ENCODE measurements at regions not wholly inside any gene's neighbourhood (a gene's known extent, or its start where the extent isn't known, plus 50 kb on each side); places are given as distances from the start of the nearest gene placed in this dataset.

- Histone ChIP-seq H3K9me1 (ENCODE audit: insufficient read depth, low read length) (no peaks in the 10 kb centered on the region), H3K79me1 (ENCODE audit: low read depth in 1 of 2, low read length in 2 of 2) (no peaks in the 10 kb centered on the region), H3K56ac (ENCODE audit: extremely low read depth, insufficient read depth, low read length) (no peak overlapping the region), H3K14ac (replicated peaks; ENCODE audit: low read depth, low read length) (no peak overlapping the region), H3K4ac (ENCODE audit: low read depth, low read length) (no peak overlapping the region), H4K5ac (ENCODE audit: low read depth, low read length) (no peak overlapping the region), H3K36me3 (ENCODE audit: control insufficient read depth, insufficient read depth, low read length) (no peaks in the 10 kb centered on the region), H2BK20ac (ENCODE audit: low read depth, low read length) (no peak overlapping the region), H2AFZ (replicated peaks; ENCODE audit: low read length, poor library complexity) (no peak overlapping the region), H3K23ac (ENCODE audit: low read depth, low read length) (no peak overlapping the region), H2AK5ac (ENCODE audit: low read depth, low read length) (no peak overlapping the region), H3K9ac (ENCODE audit: low read depth, low read length) (no peak overlapping the region), H3K18ac (ENCODE audit: low read depth, low read length) (no peak overlapping the region), H2BK5ac (ENCODE audit: low read depth, low read length, poor library complexity, severe bottlenecking) (no peak overlapping the region), H4K91ac (ENCODE audit: insufficient read depth, low read depth, low read length) (no peak overlapping the region), H3K9me3 (ENCODE audit: control insufficient read depth, insufficient read depth, low read length) (peaks cover 4% of the 10 kb centered on the region), H2BK15ac (ENCODE audit: low read depth, low read length) (no peak overlapping the region), H4K20me1 (ENCODE audit: insufficient read depth, low read length) (no peaks in the 10 kb centered on the region), H3K27me3 (ENCODE audit: control insufficient read depth, insufficient read depth, low read length) (no peaks in the 10 kb centered on the region), H3K4me1 (ENCODE audit: control insufficient read depth, insufficient read depth, low read length) (no peaks in the 10 kb centered on the region), H2BK120ac (ENCODE audit: low read depth, low read length) (no peak overlapping the region), H3K27ac (ENCODE audit: insufficient read depth, low read length) (no peak overlapping the region), H2AK9ac (replicated peaks; ENCODE audit: low read depth, low read length, poor library complexity) (no peak overlapping the region), H3K4me2 (ENCODE audit: low read depth, low read length) (no peak overlapping the region), H3K4me3 (ENCODE audit: insufficient read depth, low read depth, low read length) (no peak overlapping the region), H4K8ac (ENCODE audit: low read depth in 2 of 2, low read length in 2 of 2) (no peak overlapping the region)
- WGBS, 2 experiments (ENCODE audit: extremely low coverage in 2 of 2, insufficient read length in 1 of 2), result no CpG with 5 or more reads among the region's 1 CpG
- in situ Hi-C loops (cut with MboI; ENCODE audit: low sequenced_read_pairs) (no loop called here), dilution Hi-C loops (cut with HindIII; ENCODE audit: low sequenced_read_pairs, unreplicated experiment) (no loop called here), intact Hi-C loops (cut with micrococcal nuclease) (no loop called here)
- ChIA-PET CTCF (interaction anchor here (0.7 to 1.1 kb wide), 2 partner anchors 11 to 592 kb away, joined by 3 read pairs; no protein-coding TSS in a partner anchor), POLR2A (ENCODE audit: unreplicated experiment) (no interaction called here)
- ATAC-seq (ENCODE audit: low read depth), result no peak
- no peak for DNase-seq
- TF ChIP-seq MAFK (IDR thresholded peaks at IDR 0.05; ENCODE audit: low read depth, low read length) (no peak), NFE2L2 (IDR thresholded peaks at IDR 0.05; ENCODE audit: low read depth, low read length) (no peak), MXI1 (IDR thresholded peaks at IDR 0.05; ENCODE audit: borderline replicate concordance, low read depth, low read length) (no peak), RFX5 (IDR thresholded peaks at IDR 0.05; ENCODE audit: low read depth, low read length) (no peak), POLR2A (IDR thresholded peaks at IDR 0.05; ENCODE audit: low read depth, low read length) (no peak), FOS (IDR thresholded peaks at IDR 0.05; ENCODE audit: low read depth, low read length) (no peak), BHLHE40 (IDR thresholded peaks at IDR 0.05; ENCODE audit: low read depth, low read length) (no peak), MAZ (IDR thresholded peaks at IDR 0.05; ENCODE audit: borderline replicate concordance, low read depth, low read length) (no peak), USF2 (IDR thresholded peaks at IDR 0.05; ENCODE audit: low read depth, low read length) (no peak)
- TF ChIP-seq, protein P1, sequence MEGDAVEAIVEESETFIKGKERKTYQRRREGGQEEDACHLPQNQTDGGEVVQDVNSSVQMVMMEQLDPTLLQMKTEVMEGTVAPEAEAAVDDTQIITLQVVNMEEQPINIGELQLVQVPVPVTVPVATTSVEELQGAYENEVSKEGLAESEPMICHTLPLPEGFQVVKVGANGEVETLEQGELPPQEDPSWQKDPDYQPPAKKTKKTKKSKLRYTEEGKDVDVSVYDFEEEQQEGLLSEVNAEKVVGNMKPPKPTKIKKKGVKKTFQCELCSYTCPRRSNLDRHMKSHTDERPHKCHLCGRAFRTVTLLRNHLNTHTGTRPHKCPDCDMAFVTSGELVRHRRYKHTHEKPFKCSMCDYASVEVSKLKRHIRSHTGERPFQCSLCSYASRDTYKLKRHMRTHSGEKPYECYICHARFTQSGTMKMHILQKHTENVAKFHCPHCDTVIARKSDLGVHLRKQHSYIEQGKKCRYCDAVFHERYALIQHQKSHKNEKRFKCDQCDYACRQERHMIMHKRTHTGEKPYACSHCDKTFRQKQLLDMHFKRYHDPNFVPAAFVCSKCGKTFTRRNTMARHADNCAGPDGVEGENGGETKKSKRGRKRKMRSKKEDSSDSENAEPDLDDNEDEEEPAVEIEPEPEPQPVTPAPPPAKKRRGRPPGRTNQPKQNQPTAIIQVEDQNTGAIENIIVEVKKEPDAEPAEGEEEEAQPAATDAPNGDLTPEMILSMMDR (conservative IDR thresholded peaks at IDR 0.05; ENCODE audit: low read depth, low read length), result no peak
- TF ChIP-seq, protein P2, sequence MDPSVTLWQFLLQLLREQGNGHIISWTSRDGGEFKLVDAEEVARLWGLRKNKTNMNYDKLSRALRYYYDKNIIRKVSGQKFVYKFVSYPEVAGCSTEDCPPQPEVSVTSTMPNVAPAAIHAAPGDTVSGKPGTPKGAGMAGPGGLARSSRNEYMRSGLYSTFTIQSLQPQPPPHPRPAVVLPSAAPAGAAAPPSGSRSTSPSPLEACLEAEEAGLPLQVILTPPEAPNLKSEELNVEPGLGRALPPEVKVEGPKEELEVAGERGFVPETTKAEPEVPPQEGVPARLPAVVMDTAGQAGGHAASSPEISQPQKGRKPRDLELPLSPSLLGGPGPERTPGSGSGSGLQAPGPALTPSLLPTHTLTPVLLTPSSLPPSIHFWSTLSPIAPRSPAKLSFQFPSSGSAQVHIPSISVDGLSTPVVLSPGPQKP (IDR thresholded peaks at IDR 0.05; ENCODE audit: borderline replicate concordance, low read depth, low read length), result no peak
- no TSS peak for BruUV-seq (replicated peaks)
Observed at GRCh38 chr1:173347282-173347818, 129.8 kb upstream of the PRDX6 start.

Measured in IMR-90 (cell line).